Ovary (tissue), 7 donors: ENCODE measurements at regions not wholly inside any gene's neighbourhood (a gene's known extent, or its start where the extent isn't known, plus 50 kb on each side); places are given as distances from the start of the nearest gene placed in this dataset.
"Not testable (repeated sequence)": the region's sequence is repeated elsewhere in the genome, so short reads cannot be mapped to it uniquely, and the experiment has no call there.

Source experiments
- DNase-seq, 5 donors: peaks; one replicate each; pipeline ENCODE4 v3.0.0-alpha.2; 2019 to 2020
- H3K27ac ChIP-seq, 2 donors: fragments of 200-600 bp; one replicate each; pipeline versions ENCODE4 v1.5.1 to v1.8.0; 2019 to 2022
- H3K27me3 ChIP-seq: fragments of 200-600 bp; one replicate; pipeline ENCODE4 v1.8.0; 2022
- H3K36me3 ChIP-seq: fragments of 200-600 bp; sonication (generic); one replicate; pipeline ENCODE4 v1.5.1; 2019
- H3K4me1 ChIP-seq: one replicate; pipeline ENCODE4 v1.8.1; 2013; ENCODE audit warnings: mild to moderate bottlenecking, moderate library complexity; ENCODE audit not compliant: insufficient read depth
- H3K4me3 ChIP-seq: fragments of 200-600 bp; sonication (generic); one replicate; pipeline ENCODE4 v1.5.1; 2017
- H3K9me3 ChIP-seq, 2 donors: fragments of 200-600 bp in 1 of 2; sonication (generic) in 1 of 2; one replicate each; pipeline versions ENCODE4 v1.5.1 to v1.8.1; 2013 to 2019; ENCODE audit warnings: mild to moderate bottlenecking in 1 of 2, moderate library complexity in 1 of 2
- EP300 ChIP-seq: sonication (generic); formaldehyde crosslinking; IDR thresholded peaks from one replicate; pipeline ENCODE4 v1.6.1; 2017; ENCODE audit warnings: antibody characterized with exemption
- POLR2A ChIP-seq: fragments of 450-650 bp; IDR thresholded peaks from one replicate; pipeline ENCODE4 v1.6.1; 2017; ENCODE audit warnings: antibody characterized with exemption, mild to moderate bottlenecking, moderate library complexity
- WGBS, 3 donors: extraction: QIAGEN DNeasy Blood & Tissue Kit in 1 of 3; methylation state at CpG; one replicate each; pipeline versions ENCODE4 v1.1.5 to v1.1.7; 2013 to 2017; 5-methylcytosine and 5-hydroxymethylcytosine counted together
- intact Hi-C, 4 donors: fragments of 100-400 bp; cut with DNase I; formaldehyde crosslinking; loops; one replicate each; pipeline versions ENCODE4 v1.11.0 to v1.15.1; 2022 to 2023
- TF ChIP-seq, protein P1 (sequence below), 3 donors: fragments of 450-650 bp in 2 of 3; fragments of 200-600 bp in 1 of 3; IDR thresholded peaks; one replicate each; pipeline versions ENCODE4 v1.5.1 to v1.8.0; 2016 to 2022; ENCODE audit warnings: antibody characterized with exemption in 3 of 3, mild to moderate bottlenecking in 1 of 3
- donor health status: DM: no; HTN: no; CAD: no; lungs with moderate emphysema.
- donor health status: DM: no; HTN: no; CAD: no.
- donor health status: Bipolar disorder and iron deficiency.
- donor health status: DM: no; HTN: no; CAD: no.
- donor health status: DM: yes; HTN: yes; CAD: no.

DNA sequence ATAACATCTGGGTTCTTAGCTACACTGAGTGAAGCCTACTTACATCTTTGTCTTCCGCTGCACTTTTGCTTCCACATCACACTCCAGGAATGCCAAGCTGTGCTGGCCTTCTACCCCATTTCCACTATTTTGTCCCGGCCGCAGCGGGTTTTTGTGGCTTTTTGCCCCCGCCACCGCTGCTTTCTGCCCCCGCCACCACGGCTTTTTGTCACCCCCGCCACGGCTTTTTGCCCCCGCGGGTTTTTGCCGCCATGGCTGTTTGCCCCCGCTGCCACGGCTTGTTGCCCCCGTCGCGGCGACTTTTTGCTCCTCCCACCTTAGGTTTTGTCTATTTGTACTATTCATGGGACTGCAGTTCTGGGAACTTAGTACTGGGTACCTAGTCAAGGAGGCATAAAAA, 875.4 kb downstream of the ZNF37A start:
- H3K9me3 ChIP-seq, H3K27me3 ChIP-seq, H3K4me1 ChIP-seq, intact Hi-C loops, H3K27ac ChIP-seq, H3K36me3 ChIP-seq, H3K4me3 ChIP-seq: not testable (repeated sequence)
- DNase-seq, result peak in 1 of 5 donors; percentile 13
- WGBS, 3 donors, result 65 to 88% (median 82%) methylated on average over 19 of the region's 19 CpGs

DNA sequence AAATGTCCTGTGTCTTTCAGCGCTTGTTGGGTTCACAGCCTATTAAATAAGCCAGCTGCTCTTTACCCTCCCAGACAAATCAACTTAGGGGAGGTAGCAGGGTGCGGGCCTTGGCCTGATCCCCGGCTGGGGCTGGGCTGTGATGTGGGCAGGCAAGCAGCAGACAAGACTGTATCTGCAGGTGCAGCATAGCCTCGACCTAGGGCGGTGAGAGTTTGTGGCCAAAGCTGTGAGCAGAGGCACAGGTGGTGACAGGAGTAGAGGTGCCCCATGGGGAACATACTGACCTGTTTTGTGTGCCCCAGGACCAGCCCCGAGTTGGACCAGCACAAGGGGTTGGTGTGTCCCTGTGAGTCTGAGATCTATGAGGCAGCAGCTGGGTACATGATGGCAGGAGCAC, 885.4 kb downstream of the ZNF37A start:
- Histone ChIP-seq H3K4me3 (no peak overlapping the region), H3K36me3 (no peaks in the 10 kb centered on the region), H3K9me3 (peaks cover 0 to 3% of the 10 kb centered on the region in 2 donors), H3K4me1 (no peaks in the 10 kb centered on the region), H3K27me3 (no peaks in the 10 kb centered on the region), H3K27ac (no peak overlapping the region)
- 62 to 84% (median 78%) methylated on average over 6 of the region's 6 CpGs for WGBS, 3 donors
- intact Hi-C loops, result no loop called here
- TF ChIP-seq, protein P1, sequence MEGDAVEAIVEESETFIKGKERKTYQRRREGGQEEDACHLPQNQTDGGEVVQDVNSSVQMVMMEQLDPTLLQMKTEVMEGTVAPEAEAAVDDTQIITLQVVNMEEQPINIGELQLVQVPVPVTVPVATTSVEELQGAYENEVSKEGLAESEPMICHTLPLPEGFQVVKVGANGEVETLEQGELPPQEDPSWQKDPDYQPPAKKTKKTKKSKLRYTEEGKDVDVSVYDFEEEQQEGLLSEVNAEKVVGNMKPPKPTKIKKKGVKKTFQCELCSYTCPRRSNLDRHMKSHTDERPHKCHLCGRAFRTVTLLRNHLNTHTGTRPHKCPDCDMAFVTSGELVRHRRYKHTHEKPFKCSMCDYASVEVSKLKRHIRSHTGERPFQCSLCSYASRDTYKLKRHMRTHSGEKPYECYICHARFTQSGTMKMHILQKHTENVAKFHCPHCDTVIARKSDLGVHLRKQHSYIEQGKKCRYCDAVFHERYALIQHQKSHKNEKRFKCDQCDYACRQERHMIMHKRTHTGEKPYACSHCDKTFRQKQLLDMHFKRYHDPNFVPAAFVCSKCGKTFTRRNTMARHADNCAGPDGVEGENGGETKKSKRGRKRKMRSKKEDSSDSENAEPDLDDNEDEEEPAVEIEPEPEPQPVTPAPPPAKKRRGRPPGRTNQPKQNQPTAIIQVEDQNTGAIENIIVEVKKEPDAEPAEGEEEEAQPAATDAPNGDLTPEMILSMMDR (IDR thresholded peaks at IDR 0.05), result no peak
- TF ChIP-seq POLR2A, result no peak
- no peak for TF ChIP-seq EP300
- DNase-seq, result no peak
